GM18858 (cell line): ENCODE measurements at regions not wholly inside any gene's neighbourhood (a gene's known extent, or its start where the extent isn't known, plus 50 kb on each side); places are given as distances from the start of the nearest gene placed in this dataset.

ENCODE experiments used
- ATAC-seq: cut with Tn5 transposase; IDR thresholded peaks from one replicate; pipeline ENCODE4 v1.9.1; 2021; ENCODE audit not compliant: unreplicated experiment

GRCh38 chr6:22878706-22879105 lies 309.3 kb downstream of the HDGFL1 start:
- no peak for ATAC-seq

- no peak for ATAC-seq
Measured at GRCh38 chr6:22880686-22881433, 311.5 kb downstream of the HDGFL1 start.

- ATAC-seq: no peak
Measured at GRCh38 chr6:22882581-22882980, 313.2 kb downstream of the HDGFL1 start.

GRCh38 chr6:22883061-22883717 lies 313.8 kb downstream of the HDGFL1 start:
- no peak for ATAC-seq

- no peak for ATAC-seq
Measured at GRCh38 chr6:22884456-22884855, 315.1 kb downstream of the HDGFL1 start.

- peak; percentile 43 for ATAC-seq
Measured at GRCh38 chr6:22886650-22887581, 317.6 kb downstream of the HDGFL1 start.

- ATAC-seq: no peak
Measured at GRCh38 chr6:22888163-22888752, 318.9 kb downstream of the HDGFL1 start.

GRCh38 chr6:22891934-22892333 lies 322.6 kb downstream of the HDGFL1 start:
- no peak for ATAC-seq

- ATAC-seq: no peak
Measured at GRCh38 chr6:22892452-22892851, 323.1 kb downstream of the HDGFL1 start.

GRCh38 chr6:22896696-22897095 lies 327.3 kb downstream of the HDGFL1 start:
- no peak for ATAC-seq

- ATAC-seq: no peak
Measured at GRCh38 chr6:22899426-22899825, 330.1 kb downstream of the HDGFL1 start.

- ATAC-seq: no peak
Measured at GRCh38 chr6:22903826-22904225, 334.5 kb downstream of the HDGFL1 start.

GRCh38 chr6:22904431-22904830 lies 335.1 kb downstream of the HDGFL1 start:
- no peak for ATAC-seq

GRCh38 chr6:22906091-22906549 lies 336.8 kb downstream of the HDGFL1 start:
- ATAC-seq: no peak

GRCh38 chr6:22907085-22907484 lies 337.7 kb downstream of the HDGFL1 start:
- no peak for ATAC-seq

GRCh38 chr6:22910370-22910769 lies 341.0 kb downstream of the HDGFL1 start:
- no peak for ATAC-seq

GRCh38 chr6:22913612-22914011 lies 344.2 kb downstream of the HDGFL1 start:
- ATAC-seq: no peak

- ATAC-seq: no peak
Measured at GRCh38 chr6:22917344-22917743, 348.0 kb downstream of the HDGFL1 start.

GRCh38 chr6:22921828-22922227 lies 352.5 kb downstream of the HDGFL1 start:
- no peak for ATAC-seq

GRCh38 chr6:22925304-22925835 lies 356.0 kb downstream of the HDGFL1 start:
- ATAC-seq: no peak
